ENCODE measurements at regions not wholly inside any gene's neighbourhood (a gene's known extent, or its start where the extent isn't known, plus 50 kb on each side); places are given as distances from the start of the nearest gene placed in this dataset.

DNA sequence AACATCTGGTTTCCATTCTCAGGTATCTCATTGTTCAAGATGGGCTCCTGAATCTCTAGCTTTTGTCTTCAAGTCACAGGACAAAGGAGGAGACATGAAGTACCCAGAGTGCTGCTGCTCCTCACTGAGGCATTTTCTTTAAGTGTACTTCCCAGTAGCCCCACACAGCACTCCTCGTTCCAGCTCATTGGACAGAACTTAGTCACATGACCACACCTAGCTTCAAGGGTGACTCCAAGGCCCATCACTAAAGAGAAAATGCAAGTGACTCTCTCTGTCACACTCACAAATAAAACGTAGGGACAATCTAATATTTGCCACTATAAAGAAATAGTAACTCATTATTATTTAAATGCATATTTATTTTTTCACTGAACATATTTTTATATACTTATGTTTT lies 58.3 kb upstream of the NEUROD6 start:
- Mint-ChIP-seq H3K27me3 (peaks cover 2% of the 10 kb centered on the region), H3K9me3 (no peaks in the 10 kb centered on the region), H3K4me1 (ENCODE audit: low read depth) (no peaks in the 10 kb centered on the region), H3K4me3 (no peak overlapping the region), H3K27ac (no peak overlapping the region), H3K36me3 (ENCODE audit: low read depth) (no peaks in the 10 kb centered on the region)
- intact Hi-C loops (cut with micrococcal nuclease): no loop called here

DNA sequence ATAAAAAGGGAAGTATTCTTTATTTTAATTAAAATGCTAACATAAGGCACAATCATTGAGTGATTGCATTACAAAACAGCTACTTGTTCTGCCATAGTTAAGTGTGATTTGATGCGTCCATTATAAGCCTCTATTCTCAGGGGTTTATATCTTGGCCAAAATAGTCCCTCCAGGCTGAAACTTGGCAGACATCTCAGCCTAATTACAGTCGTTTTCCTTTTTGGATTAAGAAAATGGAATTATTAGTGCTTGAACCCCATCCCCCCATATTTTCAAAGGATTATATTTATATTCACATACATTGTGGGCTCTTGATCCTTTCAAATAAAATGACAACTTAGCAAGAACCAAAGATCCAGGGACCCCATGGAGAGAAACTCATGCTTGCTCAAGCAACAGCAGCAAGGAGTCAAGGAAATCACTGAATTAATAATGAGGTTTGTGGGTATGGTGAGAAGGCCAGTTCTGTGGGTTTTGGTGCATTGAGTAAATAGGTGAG lies 66.7 kb upstream of the NEUROD6 start:
- Mint-ChIP-seq H3K4me1 (ENCODE audit: low read depth) (peaks cover 10% of the 10 kb centered on the region), H3K27me3 (peaks cover 3% of the 10 kb centered on the region), H3K36me3 (ENCODE audit: low read depth) (no peaks in the 10 kb centered on the region), H3K4me3 (no peak overlapping the region), H3K9me3 (peaks cover 7% of the 10 kb centered on the region), H3K27ac (no peak overlapping the region)
- intact Hi-C loops (cut with micrococcal nuclease): no loop called here

DNA sequence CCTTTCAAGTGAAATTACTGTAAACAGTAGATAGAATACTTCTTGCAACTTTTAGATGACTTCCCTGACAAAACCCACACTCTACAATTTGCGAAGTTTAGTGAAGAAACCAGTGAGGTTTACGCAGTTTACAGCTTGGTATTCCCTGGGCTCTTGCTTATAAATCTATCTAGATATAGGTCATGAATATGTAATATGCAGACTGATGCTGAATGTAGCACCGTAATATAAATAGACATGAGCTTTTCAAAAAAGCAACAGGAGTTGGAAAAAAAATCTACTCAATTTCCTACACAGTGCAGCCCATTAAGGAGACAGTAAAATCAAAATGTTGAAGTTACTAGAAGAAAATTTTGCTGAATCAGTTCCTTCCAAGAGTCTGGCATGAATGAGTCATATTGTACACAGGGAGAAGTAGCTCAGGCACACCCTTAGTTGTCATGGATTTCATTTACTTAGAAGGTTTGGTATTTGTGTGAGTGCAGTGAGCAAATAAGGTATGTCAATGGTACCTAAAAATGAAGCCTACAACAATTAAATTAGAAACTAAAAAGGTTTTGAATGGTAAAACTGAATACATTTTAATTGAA lies 67.7 kb upstream of the NEUROD6 start:
- H3K9me3 Mint-ChIP-seq: peaks cover 7% of the 10 kb centered on the region
- intact Hi-C loops (cut with micrococcal nuclease): no loop called here
- peaks cover 3% of the 10 kb centered on the region for H3K27me3 Mint-ChIP-seq

DNA sequence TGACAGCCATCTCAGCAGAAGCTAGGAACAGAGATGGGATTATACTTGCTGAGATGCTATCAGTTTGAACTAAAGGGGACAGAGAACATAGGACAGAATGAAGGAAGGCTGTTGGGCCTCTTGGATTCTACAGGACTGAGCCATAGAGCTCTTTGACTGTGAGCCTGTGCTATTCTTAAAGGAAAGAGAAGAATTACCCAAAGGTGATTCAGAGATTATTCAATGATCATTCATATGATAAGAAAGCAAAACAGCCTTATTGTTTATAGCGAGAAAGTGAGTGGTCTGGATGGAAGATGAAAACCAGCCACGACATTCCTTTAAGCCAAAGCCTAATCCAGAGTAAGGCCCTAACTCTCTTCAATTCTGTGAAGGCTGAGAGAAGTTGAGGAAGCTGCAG lies 69.7 kb upstream of the NEUROD6 start:
- H3K27me3 Mint-ChIP-seq: peaks cover 3% of the 10 kb centered on the region
- H3K4me3 Mint-ChIP-seq: no peak overlapping the region
- peaks cover 7% of the 10 kb centered on the region for H3K9me3 Mint-ChIP-seq
- H3K27ac Mint-ChIP-seq: no peak overlapping the region
- intact Hi-C loops (cut with micrococcal nuclease): no loop called here
- H3K4me1 Mint-ChIP-seq (ENCODE audit: low read depth): peaks cover 15% of the 10 kb centered on the region
- no peaks in the 10 kb centered on the region for H3K36me3 Mint-ChIP-seq (ENCODE audit: low read depth)

More for the DNA sequence above, 67.7 kb upstream of the NEUROD6 start:
- peaks cover 10% of the 10 kb centered on the region for H3K4me1 Mint-ChIP-seq (ENCODE audit: low read depth)
- no peak overlapping the region for H3K4me3 Mint-ChIP-seq
- H3K27ac Mint-ChIP-seq: peak overlapping the region; percentile 51
- H3K36me3 Mint-ChIP-seq (ENCODE audit: low read depth): no peaks in the 10 kb centered on the region

DNA sequence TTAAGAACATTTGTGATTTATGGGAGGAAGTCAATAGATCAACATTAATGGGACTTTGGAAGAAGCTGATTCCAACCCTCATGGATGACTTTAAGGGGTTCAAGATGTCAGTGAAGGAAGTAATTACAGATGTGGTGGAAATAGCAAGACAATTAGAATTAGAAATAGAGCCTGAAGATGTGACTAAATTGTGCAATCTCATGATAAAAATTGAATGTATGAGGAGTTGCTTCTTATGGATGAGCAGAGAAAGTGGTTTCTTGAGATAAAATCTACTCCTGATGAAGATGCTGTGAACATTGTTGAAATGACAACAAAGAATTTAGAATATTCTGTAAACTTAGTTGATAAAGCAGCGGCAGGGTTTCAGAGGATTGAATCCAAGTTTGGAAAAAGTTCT lies 70.9 kb upstream of the NEUROD6 start:
- peaks cover 3% of the 10 kb centered on the region for H3K27me3 Mint-ChIP-seq
- no peak overlapping the region for H3K27ac Mint-ChIP-seq
- no peak overlapping the region for H3K4me3 Mint-ChIP-seq
- H3K36me3 Mint-ChIP-seq (ENCODE audit: low read depth): no peaks in the 10 kb centered on the region
- no peaks in the 10 kb centered on the region for H3K9me3 Mint-ChIP-seq
- H3K4me1 Mint-ChIP-seq (ENCODE audit: low read depth): peaks cover 15% of the 10 kb centered on the region
- intact Hi-C loops (cut with micrococcal nuclease): no loop called here

DNA sequence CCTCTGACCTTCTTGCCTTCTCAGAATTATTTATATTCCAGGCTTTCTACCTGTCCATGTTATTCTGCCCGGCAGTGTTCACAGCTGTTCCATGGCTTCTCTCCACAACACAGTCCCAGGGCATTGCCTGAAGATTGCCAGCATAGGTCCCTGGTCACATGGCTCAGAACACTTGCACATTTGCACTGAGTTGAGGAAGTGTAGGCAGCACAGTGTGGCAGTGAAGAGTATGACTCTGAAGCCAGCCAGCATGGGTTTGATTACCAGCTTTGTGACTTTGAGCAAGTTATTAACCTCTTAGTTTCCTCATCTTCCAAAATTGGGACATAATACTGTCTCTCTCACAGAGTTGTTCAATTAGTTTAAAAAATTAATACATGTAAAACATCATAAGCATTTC lies 73.2 kb upstream of the NEUROD6 start:
- Mint-ChIP-seq H3K27ac (no peak overlapping the region), H3K27me3 (peaks cover 3% of the 10 kb centered on the region), H3K4me3 (no peak overlapping the region), H3K36me3 (ENCODE audit: low read depth) (no peaks in the 10 kb centered on the region), H3K9me3 (no peaks in the 10 kb centered on the region), H3K4me1 (ENCODE audit: low read depth) (peaks cover 5% of the 10 kb centered on the region)
- intact Hi-C loops (cut with micrococcal nuclease): no loop called here

DNA sequence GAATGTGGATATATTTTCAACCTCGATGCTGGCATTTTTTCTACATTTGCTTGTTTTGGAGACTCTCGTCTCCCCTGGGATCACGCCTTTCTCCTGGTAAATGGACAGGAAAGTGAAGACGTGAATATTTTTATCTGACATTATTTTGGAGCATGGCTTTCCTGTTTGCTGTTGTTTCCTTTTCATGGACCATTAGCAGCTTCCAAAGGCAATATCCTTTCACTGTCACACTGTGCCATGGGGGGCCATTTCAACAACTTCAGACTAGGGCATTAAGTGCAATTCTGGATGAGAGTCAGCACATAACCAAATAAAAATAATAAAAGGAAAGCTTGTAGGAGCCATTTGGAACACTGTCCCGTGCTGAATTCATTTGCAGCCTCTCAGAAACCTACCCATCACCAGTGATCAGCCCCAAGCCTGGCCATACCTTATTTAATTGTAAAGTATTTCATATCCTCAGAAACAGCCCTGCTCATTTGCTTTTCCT lies 75.9 kb upstream of the NEUROD6 start:
- Mint-ChIP-seq H3K9me3 (no peaks in the 10 kb centered on the region), H3K4me1 (ENCODE audit: low read depth) (peaks cover 5% of the 10 kb centered on the region)
- intact Hi-C loops (cut with micrococcal nuclease): no loop called here

DNA sequence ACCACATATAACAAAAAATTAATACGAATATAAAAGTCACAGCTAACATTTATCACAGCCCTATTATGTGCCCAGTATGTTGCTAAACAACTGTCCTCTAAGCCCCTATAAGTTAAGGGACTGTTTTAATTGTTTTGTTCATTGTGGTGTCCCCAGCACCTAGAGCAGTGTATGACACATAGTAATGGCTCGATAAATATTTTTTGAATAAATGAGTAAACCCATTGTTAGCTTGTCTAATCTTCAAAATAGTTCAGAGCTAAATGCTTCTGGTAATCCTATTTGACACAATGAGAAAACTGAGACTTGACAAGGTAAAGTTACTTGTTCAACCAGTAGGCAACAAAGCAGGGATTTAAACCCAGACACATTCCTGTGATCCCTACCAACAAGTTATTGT lies 78.4 kb upstream of the NEUROD6 start:
- no peaks in the 10 kb centered on the region for H3K36me3 Mint-ChIP-seq (ENCODE audit: low read depth)
- intact Hi-C loops (cut with micrococcal nuclease): no loop called here
- H3K4me3 Mint-ChIP-seq: no peak overlapping the region
- H3K27me3 Mint-ChIP-seq: peaks cover 8% of the 10 kb centered on the region
- no peaks in the 10 kb centered on the region for H3K9me3 Mint-ChIP-seq
- H3K27ac Mint-ChIP-seq: no peak overlapping the region
- no peaks in the 10 kb centered on the region for H3K4me1 Mint-ChIP-seq (ENCODE audit: low read depth)

More for the DNA sequence above, 75.9 kb upstream of the NEUROD6 start:
- Mint-ChIP-seq H3K4me3 (no peak overlapping the region), H3K36me3 (ENCODE audit: low read depth) (no peaks in the 10 kb centered on the region), H3K27me3 (peaks cover 5% of the 10 kb centered on the region), H3K27ac (no peak overlapping the region)

DNA sequence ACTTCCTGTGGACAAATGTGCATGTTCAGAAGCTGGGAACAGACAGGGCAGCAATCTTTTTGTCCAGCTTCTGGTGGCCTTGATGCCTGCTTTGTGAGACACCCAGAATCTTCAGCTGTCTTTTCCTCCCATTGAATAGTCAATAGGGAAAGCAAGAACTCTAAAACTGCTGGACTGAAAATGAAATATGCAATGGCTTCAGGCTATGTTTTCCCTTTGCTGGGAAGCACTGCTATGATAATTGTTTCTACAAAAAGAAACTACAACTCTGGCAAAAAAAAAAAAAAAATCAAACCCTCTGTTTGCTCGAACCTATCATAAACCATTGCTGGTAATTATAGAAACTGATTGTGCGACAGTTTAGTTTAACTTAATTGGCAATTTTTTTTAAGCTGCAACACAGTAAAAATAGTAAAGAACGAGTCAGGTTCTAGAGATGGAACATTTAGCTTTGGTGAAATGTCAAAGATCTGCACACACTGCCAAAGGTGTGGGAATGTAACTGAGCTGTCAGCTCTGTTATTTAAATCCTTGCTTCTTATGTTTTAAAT lies 79.1 kb upstream of the NEUROD6 start:
- no peak overlapping the region for H3K4me3 Mint-ChIP-seq
- no peaks in the 10 kb centered on the region for H3K4me1 Mint-ChIP-seq (ENCODE audit: low read depth)
- no peak overlapping the region for H3K27ac Mint-ChIP-seq
- H3K9me3 Mint-ChIP-seq: no peaks in the 10 kb centered on the region
- H3K36me3 Mint-ChIP-seq (ENCODE audit: low read depth): no peaks in the 10 kb centered on the region
- H3K27me3 Mint-ChIP-seq: peaks cover 9% of the 10 kb centered on the region
- intact Hi-C loops (cut with micrococcal nuclease): no loop called here

DNA sequence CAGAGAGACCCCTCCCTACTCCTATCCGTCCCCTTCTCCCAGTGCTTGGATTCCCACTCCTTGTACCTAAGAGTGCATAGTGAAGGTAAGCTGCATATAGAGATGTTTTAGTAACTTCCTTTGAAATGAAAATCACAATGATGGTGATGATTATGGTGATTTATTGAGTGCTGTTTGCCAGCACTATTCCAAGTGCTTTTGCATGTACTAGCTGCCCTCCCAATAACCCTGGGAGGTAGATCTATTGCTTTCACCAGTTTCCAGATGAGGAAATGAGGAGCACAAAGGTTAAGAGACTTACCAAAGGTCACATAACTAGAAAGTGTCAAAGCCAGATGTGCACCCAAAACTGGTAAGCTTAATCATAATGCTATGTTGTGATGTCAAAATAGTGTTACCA lies 80.4 kb upstream of the NEUROD6 start:
- H3K27ac Mint-ChIP-seq: no peak overlapping the region
- peaks cover 9% of the 10 kb centered on the region for H3K27me3 Mint-ChIP-seq
- H3K4me1 Mint-ChIP-seq (ENCODE audit: low read depth): no peaks in the 10 kb centered on the region
- intact Hi-C loops (cut with micrococcal nuclease): no loop called here
- no peaks in the 10 kb centered on the region for H3K36me3 Mint-ChIP-seq (ENCODE audit: low read depth)
- no peak overlapping the region for H3K4me3 Mint-ChIP-seq
- no peaks in the 10 kb centered on the region for H3K9me3 Mint-ChIP-seq

DNA sequence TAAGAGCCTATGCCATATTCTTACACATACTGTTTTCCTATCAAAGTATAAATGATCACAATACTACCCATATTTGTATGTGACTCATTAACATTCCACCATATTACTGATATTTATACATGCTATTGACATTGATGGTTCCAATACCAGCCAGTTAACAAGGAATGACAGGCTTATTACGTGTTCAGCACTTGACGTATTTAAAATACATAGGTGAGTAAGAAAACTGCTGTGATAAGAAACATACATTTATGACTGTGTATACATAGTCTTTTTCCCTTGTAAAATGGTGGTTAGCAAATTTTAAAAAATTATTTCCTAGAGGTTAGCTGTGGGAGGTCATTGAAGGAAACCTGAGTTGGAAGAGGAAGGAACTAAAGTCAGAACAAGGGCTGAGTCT lies 81.1 kb upstream of the NEUROD6 start:
- Mint-ChIP-seq H3K27ac (no peak overlapping the region), H3K36me3 (ENCODE audit: low read depth) (no peaks in the 10 kb centered on the region), H3K27me3 (peaks cover 9% of the 10 kb centered on the region), H3K4me3 (no peak overlapping the region), H3K9me3 (no peaks in the 10 kb centered on the region), H3K4me1 (ENCODE audit: low read depth) (no peaks in the 10 kb centered on the region)
- intact Hi-C loops (cut with micrococcal nuclease): no loop called here

DNA sequence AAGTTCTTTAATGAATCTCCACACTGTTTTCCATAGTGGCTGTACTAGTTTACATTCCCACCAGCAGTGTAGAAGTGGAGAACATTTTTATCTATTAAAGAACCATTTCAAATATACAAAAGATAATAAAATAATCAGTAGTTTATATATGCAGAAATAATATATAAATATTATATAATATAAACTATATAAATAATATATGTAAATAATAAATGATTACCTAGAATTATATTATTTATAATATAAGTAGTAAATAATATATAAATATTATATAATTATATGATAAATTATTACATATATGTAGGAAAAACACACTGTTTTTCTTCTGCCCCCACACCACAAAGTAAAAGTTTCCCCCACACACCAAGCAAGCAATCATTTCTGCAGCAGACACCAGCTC lies 83.5 kb upstream of the NEUROD6 start:
- H3K4me3 Mint-ChIP-seq: no peak overlapping the region
- no peak overlapping the region for H3K27ac Mint-ChIP-seq
- intact Hi-C loops (cut with micrococcal nuclease): no loop called here
- H3K4me1 Mint-ChIP-seq (ENCODE audit: low read depth): no peaks in the 10 kb centered on the region
- peaks cover 9% of the 10 kb centered on the region for H3K27me3 Mint-ChIP-seq
- no peaks in the 10 kb centered on the region for H3K9me3 Mint-ChIP-seq
- no peaks in the 10 kb centered on the region for H3K36me3 Mint-ChIP-seq (ENCODE audit: low read depth)

DNA sequence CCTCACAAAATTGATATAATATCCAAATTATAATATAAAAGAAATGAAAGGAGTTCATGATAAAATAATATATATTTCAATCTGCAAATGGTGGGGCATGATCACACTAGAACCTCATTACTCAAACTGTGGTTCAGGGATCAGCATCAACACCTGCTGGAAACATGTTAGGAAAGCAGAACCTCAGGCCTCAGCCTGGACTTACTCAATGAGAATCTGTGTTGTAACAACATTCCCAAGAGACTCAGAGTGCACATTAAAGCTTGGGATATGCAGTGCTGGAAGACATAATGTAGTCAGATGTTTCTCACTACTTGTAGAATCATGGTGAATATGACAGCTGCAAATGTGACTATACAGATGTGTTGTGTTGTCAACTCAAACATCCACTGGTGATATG lies 81.7 kb upstream of the ITPRID1 start:
- Mint-ChIP-seq H3K4me1 (ENCODE audit: low read depth) (no peaks in the 10 kb centered on the region), H3K27me3 (peaks cover 9% of the 10 kb centered on the region), H3K4me3 (no peak overlapping the region), H3K27ac (no peak overlapping the region), H3K9me3 (no peaks in the 10 kb centered on the region), H3K36me3 (ENCODE audit: low read depth) (no peaks in the 10 kb centered on the region)
- intact Hi-C loops (cut with micrococcal nuclease): no loop called here

DNA sequence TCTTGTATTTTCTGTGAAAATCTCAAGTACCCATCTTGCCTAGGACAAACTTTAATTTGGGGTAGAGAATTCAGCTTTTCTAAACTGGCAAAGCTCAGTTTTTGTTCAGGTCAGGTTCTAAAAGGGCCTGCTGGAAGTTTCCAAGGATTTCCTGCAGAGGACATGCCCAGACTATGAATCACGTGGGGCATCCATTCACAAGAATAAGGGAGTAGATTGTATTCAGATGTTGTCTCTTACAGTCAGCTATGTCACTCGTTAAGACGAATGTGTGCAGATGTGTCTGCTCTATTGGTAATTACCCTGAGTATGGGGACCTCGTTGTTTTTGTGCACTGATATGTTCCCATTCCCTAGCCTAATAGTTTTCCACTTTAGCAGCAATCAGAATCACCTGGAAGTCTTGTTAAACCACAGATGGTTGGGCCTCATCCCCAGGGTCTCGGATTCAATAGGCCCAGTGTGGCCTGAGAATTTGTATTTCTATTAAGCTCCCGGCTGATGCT lies 81.0 kb upstream of the ITPRID1 start:
- intact Hi-C loops (cut with micrococcal nuclease): no loop called here
- Mint-ChIP-seq H3K27ac (no peak overlapping the region), H3K27me3 (peaks cover 11% of the 10 kb centered on the region), H3K36me3 (ENCODE audit: low read depth) (no peaks in the 10 kb centered on the region), H3K9me3 (no peaks in the 10 kb centered on the region), H3K4me1 (ENCODE audit: low read depth) (no peaks in the 10 kb centered on the region), H3K4me3 (no peak overlapping the region)

Data from dendritic cell treated with granulocyte-macrophage colony-stimulating factor and Interleukin-4, amounts not matched to agents 40 ng/mL and 50 ng/mL, for 4 days (primary cell).